Suprapubic skin (tissue), 4 donors: ENCODE measurements at regions not wholly inside any gene's neighbourhood (a gene's known extent, or its start where the extent isn't known, plus 50 kb on each side); places are given as distances from the start of the nearest gene placed in this dataset.
"Not testable (repeated sequence)": the region's sequence is repeated elsewhere in the genome, so short reads cannot be mapped to it uniquely, and the experiment has no call there.

Experiments used
- EP300 ChIP-seq: sonication (generic); formaldehyde crosslinking; IDR thresholded peaks from one replicate; pipeline ENCODE4 v1.6.1; 2017; ENCODE audit warnings: antibody characterized with exemption
- POLR2A ChIP-seq, 2 donors: fragments of 450-650 bp; IDR thresholded peaks; one replicate each; pipeline ENCODE4 v1.6.1; 2017; ENCODE audit warnings: antibody characterized with exemption in 2 of 2, mild to moderate bottlenecking in 2 of 2, moderate library complexity in 2 of 2
- POLR2AphosphoS5 ChIP-seq, 3 donors: sonication (generic); formaldehyde crosslinking; IDR thresholded peaks; one replicate each; pipeline ENCODE4 v1.6.1; 2017; ENCODE audit warnings: antibody characterized with exemption in 3 of 3
- TF ChIP-seq, protein P1 (sequence below), 2 donors: fragments of 200-600 bp in 1 of 2; fragments of 450-650 bp in 1 of 2; sonication (generic) in 1 of 2; IDR thresholded peaks; one replicate each; pipeline ENCODE4 v1.5.1; 2016 to 2019; ENCODE audit warnings: antibody characterized with exemption in 2 of 2, mild to moderate bottlenecking in 1 of 2, moderate library complexity in 1 of 2

DNA sequence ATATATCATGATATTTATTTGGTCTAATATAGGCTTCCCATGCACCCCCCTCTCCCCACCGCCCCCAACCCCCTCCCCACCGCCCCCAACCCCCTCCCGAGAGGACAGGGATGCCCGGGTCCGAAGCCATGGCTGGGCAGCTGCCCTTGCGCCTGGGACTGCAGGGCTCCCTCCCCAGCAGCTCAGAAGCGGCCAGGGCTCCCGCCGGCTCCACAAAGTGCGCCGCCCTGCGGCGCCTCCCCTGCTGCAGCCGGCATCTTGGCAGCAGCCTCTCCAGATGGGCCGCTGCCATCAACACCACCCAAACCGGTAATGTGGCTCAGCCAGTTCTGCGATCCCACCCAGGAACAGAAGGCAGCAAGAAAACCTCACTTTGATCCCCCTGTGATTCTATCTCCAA lies 389.4 kb downstream of the SPATA31A1 start:
- not testable (repeated sequence) for TF ChIP-seq POLR2A (IDR thresholded peaks at IDR 0.05); POLR2AphosphoS5 (IDR thresholded peaks at IDR 0.05); EP300
- TF ChIP-seq, protein P1, sequence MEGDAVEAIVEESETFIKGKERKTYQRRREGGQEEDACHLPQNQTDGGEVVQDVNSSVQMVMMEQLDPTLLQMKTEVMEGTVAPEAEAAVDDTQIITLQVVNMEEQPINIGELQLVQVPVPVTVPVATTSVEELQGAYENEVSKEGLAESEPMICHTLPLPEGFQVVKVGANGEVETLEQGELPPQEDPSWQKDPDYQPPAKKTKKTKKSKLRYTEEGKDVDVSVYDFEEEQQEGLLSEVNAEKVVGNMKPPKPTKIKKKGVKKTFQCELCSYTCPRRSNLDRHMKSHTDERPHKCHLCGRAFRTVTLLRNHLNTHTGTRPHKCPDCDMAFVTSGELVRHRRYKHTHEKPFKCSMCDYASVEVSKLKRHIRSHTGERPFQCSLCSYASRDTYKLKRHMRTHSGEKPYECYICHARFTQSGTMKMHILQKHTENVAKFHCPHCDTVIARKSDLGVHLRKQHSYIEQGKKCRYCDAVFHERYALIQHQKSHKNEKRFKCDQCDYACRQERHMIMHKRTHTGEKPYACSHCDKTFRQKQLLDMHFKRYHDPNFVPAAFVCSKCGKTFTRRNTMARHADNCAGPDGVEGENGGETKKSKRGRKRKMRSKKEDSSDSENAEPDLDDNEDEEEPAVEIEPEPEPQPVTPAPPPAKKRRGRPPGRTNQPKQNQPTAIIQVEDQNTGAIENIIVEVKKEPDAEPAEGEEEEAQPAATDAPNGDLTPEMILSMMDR (IDR thresholded peaks at IDR 0.05), result not testable (repeated sequence)
